Nephron progenitor cell (in vitro differentiated cells): ENCODE measurements at regions not wholly inside any gene's neighbourhood (a gene's known extent, or its start where the extent isn't known, plus 50 kb on each side); places are given as distances from the start of the nearest gene placed in this dataset.
"Not testable (repeated sequence)": the region's sequence is repeated elsewhere in the genome, so short reads cannot be mapped to it uniquely, and the experiment has no call there.

ENCODE experiments used
- DNase-seq: peaks from one replicate; pipeline ENCODE4 v3.0.0; 2021
- H3K27ac Mint-ChIP-seq: 2 replicates; pipeline ENCODE4 v1.8.0; 2021; ENCODE audit warnings: mild to moderate bottlenecking, moderate library complexity, mixed read lengths
- H3K27me3 Mint-ChIP-seq: 2 replicates; pipeline ENCODE4 v1.8.0; 2021; ENCODE audit warnings: mild to moderate bottlenecking, low read depth, mixed read lengths; ENCODE audit not compliant: poor library complexity
- H3K36me3 Mint-ChIP-seq: 2 replicates; pipeline ENCODE4 v1.8.0; 2021; ENCODE audit warnings: low read depth, mixed read lengths
- H3K4me1 Mint-ChIP-seq: 2 replicates; pipeline ENCODE4 v1.8.0; 2021; ENCODE audit warnings: mixed read lengths
- H3K4me3 Mint-ChIP-seq: 2 replicates; pipeline ENCODE4 v1.8.0; 2021; ENCODE audit warnings: mild to moderate bottlenecking, moderate library complexity, mixed read lengths
- H3K9me3 Mint-ChIP-seq: 2 replicates; pipeline ENCODE4 v1.8.0; 2021; ENCODE audit warnings: mild to moderate bottlenecking, moderate library complexity, mixed read lengths
- TF ChIP-seq, protein P1 (sequence below): fragments of 200-600 bp; sonication (generic); IDR thresholded peaks from 2 replicates; pipeline ENCODE4 v1.5.0; 2021; ENCODE audit warnings: antibody characterized with exemption

- Mint-ChIP-seq H3K4me1 (peaks cover 86% of the 10 kb centered on the region), H3K9me3 (peaks cover 10% of the 10 kb centered on the region), H3K36me3 (peaks cover 8% of the 10 kb centered on the region), H3K27ac (peak overlapping the region; percentile 11), H3K27me3 (peaks cover 8% of the 10 kb centered on the region), H3K4me3 (no peak overlapping the region)
- no peak for DNase-seq
- TF ChIP-seq, protein P1, sequence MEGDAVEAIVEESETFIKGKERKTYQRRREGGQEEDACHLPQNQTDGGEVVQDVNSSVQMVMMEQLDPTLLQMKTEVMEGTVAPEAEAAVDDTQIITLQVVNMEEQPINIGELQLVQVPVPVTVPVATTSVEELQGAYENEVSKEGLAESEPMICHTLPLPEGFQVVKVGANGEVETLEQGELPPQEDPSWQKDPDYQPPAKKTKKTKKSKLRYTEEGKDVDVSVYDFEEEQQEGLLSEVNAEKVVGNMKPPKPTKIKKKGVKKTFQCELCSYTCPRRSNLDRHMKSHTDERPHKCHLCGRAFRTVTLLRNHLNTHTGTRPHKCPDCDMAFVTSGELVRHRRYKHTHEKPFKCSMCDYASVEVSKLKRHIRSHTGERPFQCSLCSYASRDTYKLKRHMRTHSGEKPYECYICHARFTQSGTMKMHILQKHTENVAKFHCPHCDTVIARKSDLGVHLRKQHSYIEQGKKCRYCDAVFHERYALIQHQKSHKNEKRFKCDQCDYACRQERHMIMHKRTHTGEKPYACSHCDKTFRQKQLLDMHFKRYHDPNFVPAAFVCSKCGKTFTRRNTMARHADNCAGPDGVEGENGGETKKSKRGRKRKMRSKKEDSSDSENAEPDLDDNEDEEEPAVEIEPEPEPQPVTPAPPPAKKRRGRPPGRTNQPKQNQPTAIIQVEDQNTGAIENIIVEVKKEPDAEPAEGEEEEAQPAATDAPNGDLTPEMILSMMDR: no peak
Measured at GRCh38 chr1:96521994-96522760, 199.4 kb upstream of the PTBP2 start.

DNA sequence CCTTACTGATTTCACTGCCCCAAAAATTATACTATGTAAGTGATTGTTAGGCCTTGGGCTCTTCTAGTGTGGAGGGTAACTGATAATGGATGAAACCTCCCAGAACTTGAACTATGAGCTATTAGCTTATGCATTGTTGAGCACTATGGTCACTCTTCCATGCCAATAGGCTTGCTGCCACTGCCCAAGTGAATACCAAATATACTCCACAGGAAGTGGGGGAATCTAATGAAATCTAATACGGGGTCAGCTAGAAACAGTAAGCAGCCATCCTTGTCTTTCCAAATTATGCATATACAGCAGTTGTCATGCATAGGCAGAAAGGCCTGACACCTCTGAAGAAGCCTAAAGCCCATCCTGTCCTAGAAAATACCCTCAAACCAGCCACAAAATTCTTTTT, 198.7 kb upstream of the PTBP2 start:
- H3K4me3 Mint-ChIP-seq: no peak overlapping the region
- no peak for DNase-seq
- peaks cover 9% of the 10 kb centered on the region for H3K27me3 Mint-ChIP-seq
- peaks cover 16% of the 10 kb centered on the region for H3K36me3 Mint-ChIP-seq
- TF ChIP-seq, protein P1: no peak
- peaks cover 83% of the 10 kb centered on the region for H3K4me1 Mint-ChIP-seq
- no peak overlapping the region for H3K27ac Mint-ChIP-seq
- H3K9me3 Mint-ChIP-seq: peaks cover 17% of the 10 kb centered on the region

DNA sequence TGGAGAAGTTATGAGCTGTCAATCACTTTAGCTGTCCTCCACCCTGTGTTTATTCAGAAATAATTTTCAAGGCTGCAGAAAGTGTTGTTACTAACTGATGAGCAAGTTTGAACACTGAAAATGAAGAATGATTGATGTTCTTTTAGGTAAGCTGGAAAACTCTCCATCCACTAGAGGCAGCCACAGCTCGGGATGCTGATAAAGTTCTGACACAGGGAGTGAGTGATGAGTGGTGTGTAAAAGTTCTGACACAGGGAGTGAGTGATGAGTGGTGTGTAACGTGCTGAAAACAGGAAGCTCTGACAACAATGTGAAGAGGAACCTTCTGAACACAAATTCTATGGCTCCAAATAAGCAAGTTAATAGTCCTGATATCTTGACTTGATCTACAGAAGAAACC, 197.5 kb upstream of the PTBP2 start:
- H3K27me3 Mint-ChIP-seq: peaks cover 9% of the 10 kb centered on the region
- peaks cover 29% of the 10 kb centered on the region for H3K9me3 Mint-ChIP-seq
- H3K4me3 Mint-ChIP-seq: no peak overlapping the region
- TF ChIP-seq, protein P1: no peak
- H3K36me3 Mint-ChIP-seq: peaks cover 27% of the 10 kb centered on the region
- peaks cover 71% of the 10 kb centered on the region for H3K4me1 Mint-ChIP-seq
- no peak overlapping the region for H3K27ac Mint-ChIP-seq
- no peak for DNase-seq

- peaks cover 32% of the 10 kb centered on the region for H3K36me3 Mint-ChIP-seq
- DNase-seq: no peak
- peak overlapping the region; percentile 9 for H3K27ac Mint-ChIP-seq
- TF ChIP-seq, protein P1: no peak
- H3K9me3 Mint-ChIP-seq: peaks cover 43% of the 10 kb centered on the region
- peaks cover 3% of the 10 kb centered on the region for H3K27me3 Mint-ChIP-seq
- peaks cover 53% of the 10 kb centered on the region for H3K4me1 Mint-ChIP-seq
- H3K4me3 Mint-ChIP-seq: no peak overlapping the region
Measured at GRCh38 chr1:96525657-96526557, 195.7 kb upstream of the PTBP2 start.

DNA sequence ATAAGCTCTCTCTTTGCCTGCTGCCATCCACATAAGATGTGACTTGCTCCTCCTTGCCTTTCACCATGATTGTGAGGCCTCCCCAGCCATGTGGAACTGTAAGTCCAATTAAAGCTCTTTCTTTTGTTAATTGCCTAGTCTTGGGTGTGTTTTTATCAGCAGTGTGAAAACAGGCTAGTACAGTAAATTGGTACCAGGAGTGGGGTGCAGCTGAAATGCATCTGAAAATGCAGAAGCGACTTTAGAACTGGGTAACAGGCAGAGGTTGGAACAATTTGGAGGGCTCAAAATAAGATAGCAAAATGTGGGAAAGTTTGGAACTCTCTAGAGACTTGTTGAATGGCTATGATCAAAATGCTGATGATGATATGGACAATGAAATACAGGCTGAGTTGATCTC, 192.9 kb upstream of the PTBP2 start:
- DNase-seq, H3K27me3 Mint-ChIP-seq, H3K27ac Mint-ChIP-seq, H3K4me3 Mint-ChIP-seq: not testable (repeated sequence)
- peaks cover 64% of the 10 kb centered on the region for H3K9me3 Mint-ChIP-seq
- H3K4me1 Mint-ChIP-seq: peaks cover 30% of the 10 kb centered on the region
- peaks cover 37% of the 10 kb centered on the region for H3K36me3 Mint-ChIP-seq

- Mint-ChIP-seq H3K9me3 (peaks cover 41% of the 10 kb centered on the region), H3K27me3 (no peaks in the 10 kb centered on the region), H3K27ac (no peak overlapping the region), H3K4me3 (no peak overlapping the region), H3K36me3 (peaks cover 12% of the 10 kb centered on the region), H3K4me1 (peaks cover 10% of the 10 kb centered on the region)
- TF ChIP-seq, protein P1: no peak
- DNase-seq: no peak
Measured at GRCh38 chr1:96533820-96534219, 187.8 kb upstream of the PTBP2 start.
